NB4 (cell line): ENCODE measurements at regions not wholly inside any gene's neighbourhood (a gene's known extent, or its start where the extent isn't known, plus 50 kb on each side); places are given as distances from the start of the nearest gene placed in this dataset.
A peak's percentile ranks its signal among the peaks of the same experiment; 100 is the strongest.

ENCODE experiments used
- DNase-seq: peaks from one replicate; pipeline ENCODE4 v3.0.0; 2010; ENCODE audit warnings: low read depth
- H3K4me3 ChIP-seq: one replicate; pipeline ENCODE4 v1.5.1; 2011; ENCODE audit warnings: mild to moderate bottlenecking, low read depth, low read length, moderate library complexity
- CTCF ChIP-seq: IDR thresholded peaks from one replicate; pipeline ENCODE4 v1.5.1; 2012; ENCODE audit warnings: low read depth, low read length
- MAX ChIP-seq: IDR thresholded peaks from 2 replicates; pipeline ENCODE4 v1.6.1; 2011; ENCODE audit warnings: low read depth, low read length
- MYC ChIP-seq: IDR thresholded peaks from 2 replicates; pipeline ENCODE4 v1.6.1; 2011; ENCODE audit warnings: low read depth, low read length
- POLR2A ChIP-seq: IDR thresholded peaks from 2 replicates; pipeline ENCODE4 v1.6.1; 2011; ENCODE audit warnings: mild to moderate bottlenecking; ENCODE audit not compliant: insufficient read length; ENCODE audit errors: extremely low read depth

GRCh38 chr12:18151036-18151435 is 61.0 kb upstream of the RERGL start:
- H3K4me3 ChIP-seq, result no peak overlapping the region
- DNase-seq, result no peak
- TF ChIP-seq MAX (no peak), CTCF (no peak), MYC (no peak), POLR2A (no peak)

- no peak overlapping the region for H3K4me3 ChIP-seq
- TF ChIP-seq POLR2A (no peak), MAX (no peak), MYC (no peak), CTCF (no peak)
- DNase-seq, result no peak
These were observed 59.0 kb upstream of the RERGL start for GRCh38 chr12:18148961-18149360.

- peak; percentile 76 for DNase-seq
- H3K4me3 ChIP-seq, result no peak overlapping the region
- TF ChIP-seq CTCF, result no peak
- peak; percentile 42; the same call in 1 of the 2 replicates for TF ChIP-seq MAX
- peak; percentile 42; the same call in 1 of the 2 replicates for TF ChIP-seq MYC
These were observed 56.4 kb upstream of the RERGL start for GRCh38 chr12:18146363-18146762.

- TF ChIP-seq CTCF (no peak), MYC (no peak), POLR2A (no peak), MAX (no peak)
- DNase-seq, result peak; percentile 62
- H3K4me3 ChIP-seq, result no peak overlapping the region
These were observed 55.9 kb upstream of the RERGL start for GRCh38 chr12:18145924-18146323.

- H3K4me3 ChIP-seq, result no peak overlapping the region
- DNase-seq, result no peak
- TF ChIP-seq MYC (no peak), POLR2A (no peak), CTCF (no peak), MAX (no peak)
These were observed 51.3 kb upstream of the RERGL start for GRCh38 chr12:18141048-18141982.
